ENCODE measurements at regions not wholly inside any gene's neighbourhood (a gene's known extent, or its start where the extent isn't known, plus 50 kb on each side); places are given as distances from the start of the nearest gene placed in this dataset.
"Not testable (repeated sequence)": the region's sequence is repeated elsewhere in the genome, so short reads cannot be mapped to it uniquely, and the experiment has no call there.

DNA sequence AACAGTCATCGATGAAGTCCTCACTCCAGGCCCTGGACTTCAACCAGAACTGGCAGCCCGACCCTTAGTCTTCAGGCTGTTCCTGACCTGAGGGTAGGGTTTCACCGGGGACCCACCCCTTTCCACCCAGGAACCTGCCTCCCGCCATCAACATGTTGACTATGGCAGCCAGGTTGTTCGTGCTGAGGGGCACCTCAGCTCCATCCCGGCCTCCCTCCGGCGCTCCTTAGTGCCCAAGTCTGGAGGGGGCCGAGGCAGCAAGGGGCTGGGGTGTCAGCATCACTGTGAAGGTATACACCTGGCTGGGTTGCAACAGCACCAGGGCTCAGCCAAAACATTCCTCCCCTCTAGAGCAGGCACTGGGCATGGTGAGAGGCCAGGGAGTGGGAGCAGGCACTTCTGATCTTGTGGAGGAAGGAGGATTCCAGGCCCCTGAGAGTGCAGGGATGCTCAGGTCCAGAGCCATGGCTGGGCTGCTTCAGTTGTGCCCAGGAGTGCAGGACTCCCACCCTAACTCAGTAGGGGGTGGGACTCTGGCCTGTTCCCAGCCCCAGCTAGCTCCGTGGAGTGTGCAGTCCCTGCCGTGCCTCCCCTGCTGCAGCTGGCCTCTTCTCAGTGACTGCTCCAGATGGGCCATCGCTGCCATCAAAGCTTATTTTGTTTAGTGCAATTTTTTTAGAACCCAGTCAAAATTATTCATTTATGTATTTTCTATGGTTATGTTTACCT, 1445.9 kb downstream of the PCDH9 start:
- Histone ChIP-seq H3F3A (ENCODE audit: low read depth) (no peaks in the 10 kb centered on the region), H4K20me1 (ENCODE audit: insufficient read depth, low read length, poor library complexity, severe bottlenecking) (no peaks in the 10 kb centered on the region), H3K4me3 (ENCODE audit: low read length, poor library complexity, severe bottlenecking) (no peak overlapping the region), H3K79me2 (ENCODE audit: insufficient read depth, low read length) (no peaks in the 10 kb centered on the region), H3K9me3 (ENCODE audit: insufficient read depth, low read depth, low read length) (no peaks in the 10 kb centered on the region; the same call in 1 of the 2 replicates), H3K36me3 (ENCODE audit: insufficient read depth, low read length) (no peaks in the 10 kb centered on the region), H3K9ac (ENCODE audit: low read depth, low read length, poor library complexity, severe bottlenecking) (no peak overlapping the region), H3K4me1 (ENCODE audit: insufficient read depth, low read length, poor library complexity, severe bottlenecking) (no peaks in the 10 kb centered on the region), H3K9me2 (replicated peaks; ENCODE audit: low read depth, low read length) (no peaks in the 10 kb centered on the region), H3K4me2 (ENCODE audit: low read depth, low read length, poor library complexity, severe bottlenecking) (no peak overlapping the region), H3K27me3 (ENCODE audit: insufficient read depth, low read length, poor library complexity, severe bottlenecking) (no peaks in the 10 kb centered on the region), H2AFZ (ENCODE audit: low read length) (no peak overlapping the region)
- TF ChIP-seq EZH2phosphoT487 (IDR thresholded peaks at IDR 0.05; ENCODE audit: borderline replicate concordance) (no peak), CTCF (conservative IDR thresholded peaks at IDR 0.05; ENCODE audit: low read length) (no peak)

DNA sequence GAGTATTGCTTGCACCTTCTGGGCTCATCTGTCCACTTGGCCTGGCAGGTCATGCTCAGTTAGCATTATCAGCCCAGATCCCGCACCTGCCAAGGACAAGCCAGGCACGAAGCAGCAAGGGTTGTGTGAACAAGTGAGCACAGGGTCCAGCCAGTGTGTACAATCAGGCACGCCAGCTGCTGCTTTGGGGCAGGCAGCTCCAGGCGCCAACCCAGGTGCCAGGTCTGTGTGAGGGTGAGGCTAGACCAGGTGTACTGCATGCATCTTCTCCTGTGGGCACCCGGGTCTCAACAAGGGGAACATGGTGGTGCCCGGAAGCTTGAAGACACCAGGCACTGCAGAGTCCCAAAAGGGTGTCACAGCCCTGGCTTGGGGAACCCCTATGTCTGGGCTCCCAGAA, 1446.8 kb downstream of the PCDH9 start:
- Histone ChIP-seq H3K4me2 (ENCODE audit: low read depth, low read length, poor library complexity, severe bottlenecking) (no peak overlapping the region), H3K9me3 (ENCODE audit: insufficient read depth, low read depth, low read length) (no peaks in the 10 kb centered on the region; the same call in 1 of the 2 replicates), H3K79me2 (ENCODE audit: insufficient read depth, low read length) (no peaks in the 10 kb centered on the region), H3K4me1 (ENCODE audit: insufficient read depth, low read length, poor library complexity, severe bottlenecking) (no peaks in the 10 kb centered on the region), H2AFZ (ENCODE audit: low read length) (no peak overlapping the region), H3K4me3 (ENCODE audit: low read length, poor library complexity, severe bottlenecking) (no peak overlapping the region), H4K20me1 (ENCODE audit: insufficient read depth, low read length, poor library complexity, severe bottlenecking) (no peaks in the 10 kb centered on the region), H3F3A (ENCODE audit: low read depth) (no peaks in the 10 kb centered on the region), H3K36me3 (ENCODE audit: insufficient read depth, low read length) (no peaks in the 10 kb centered on the region), H3K9ac (ENCODE audit: low read depth, low read length, poor library complexity, severe bottlenecking) (no peak overlapping the region), H3K9me2 (replicated peaks; ENCODE audit: low read depth, low read length) (no peaks in the 10 kb centered on the region), H3K27me3 (ENCODE audit: insufficient read depth, low read length, poor library complexity, severe bottlenecking) (no peaks in the 10 kb centered on the region)
- no peak for TF ChIP-seq CTCF (conservative IDR thresholded peaks at IDR 0.05; ENCODE audit: low read length)
- TF ChIP-seq EZH2phosphoT487 (IDR thresholded peaks at IDR 0.05; ENCODE audit: borderline replicate concordance) = no peak

GRCh38 chr13:65771704-65772313, 1458.3 kb downstream of the PCDH9 start:
- H2AFZ ChIP-seq (ENCODE audit: low read length); H3K9ac ChIP-seq (ENCODE audit: low read depth, low read length, poor library complexity, severe bottlenecking); H3K9me2 ChIP-seq (replicated peaks; ENCODE audit: low read depth, low read length); H3K4me1 ChIP-seq (ENCODE audit: insufficient read depth, low read length, poor library complexity, severe bottlenecking); H3K9me3 ChIP-seq (ENCODE audit: insufficient read depth, low read depth, low read length); H3K4me3 ChIP-seq (ENCODE audit: low read length, poor library complexity, severe bottlenecking); H3K36me3 ChIP-seq (ENCODE audit: insufficient read depth, low read length); H4K20me1 ChIP-seq (ENCODE audit: insufficient read depth, low read length, poor library complexity, severe bottlenecking); H3K4me2 ChIP-seq (ENCODE audit: low read depth, low read length, poor library complexity, severe bottlenecking); H3F3A ChIP-seq (ENCODE audit: low read depth); H3K79me2 ChIP-seq (ENCODE audit: insufficient read depth, low read length); H3K27me3 ChIP-seq (ENCODE audit: insufficient read depth, low read length, poor library complexity, severe bottlenecking): not testable (repeated sequence)

- Histone ChIP-seq H3K36me3 (ENCODE audit: insufficient read depth, low read length) (no peaks in the 10 kb centered on the region), H3K9ac (ENCODE audit: low read depth, low read length, poor library complexity, severe bottlenecking) (no peak overlapping the region), H2AFZ (ENCODE audit: low read length) (no peak overlapping the region), H3K4me2 (ENCODE audit: low read depth, low read length, poor library complexity, severe bottlenecking) (no peak overlapping the region), H3F3A (ENCODE audit: low read depth) (no peaks in the 10 kb centered on the region), H3K79me2 (ENCODE audit: insufficient read depth, low read length) (no peaks in the 10 kb centered on the region), H3K27me3 (ENCODE audit: insufficient read depth, low read length, poor library complexity, severe bottlenecking) (no peaks in the 10 kb centered on the region), H3K4me1 (ENCODE audit: insufficient read depth, low read length, poor library complexity, severe bottlenecking) (no peaks in the 10 kb centered on the region), H3K9me3 (ENCODE audit: insufficient read depth, low read depth, low read length) (no peaks in the 10 kb centered on the region), H3K9me2 (replicated peaks; ENCODE audit: low read depth, low read length) (no peaks in the 10 kb centered on the region), H3K4me3 (ENCODE audit: low read length, poor library complexity, severe bottlenecking) (no peak overlapping the region), H4K20me1 (ENCODE audit: insufficient read depth, low read length, poor library complexity, severe bottlenecking) (no peaks in the 10 kb centered on the region)
- TF ChIP-seq EZH2phosphoT487 (IDR thresholded peaks at IDR 0.05; ENCODE audit: borderline replicate concordance) (no peak), CTCF (conservative IDR thresholded peaks at IDR 0.05; ENCODE audit: low read length) (no peak)
Observed at GRCh38 chr13:65768545-65768944, 1461.6 kb downstream of the PCDH9 start.

Data from Loucy (cell line).